GM23338 (cell line): ENCODE measurements at regions not wholly inside any gene's neighbourhood (a gene's known extent, or its start where the extent isn't known, plus 50 kb on each side); places are given as distances from the start of the nearest gene placed in this dataset.

Experiments
- ATAC-seq: fragments of 200-7000 bp; cut with Tn5 transposase; 3 replicates; pipeline ENCODE4 v1.9.1; 2020
- DNase-seq: peaks from one replicate; pipeline ENCODE4 v3.0.0-alpha.2; 2015; ENCODE audit warnings: low spot score
- H2AFZ ChIP-seq: fragments of 200-600 bp; sonication (generic); 2 replicates; pipeline ENCODE4 v1.8.0; 2016; ENCODE audit warnings: antibody characterized with exemption, mild to moderate bottlenecking, moderate library complexity
- H3F3A ChIP-seq: fragments of 200-600 bp; sonication (generic); replicated peaks from 2 replicates; pipeline ENCODE4 v1.8.0; 2017; ENCODE audit warnings: antibody characterized with exemption, mixed run types, low read depth
- H3K27ac ChIP-seq: fragments of 200-600 bp; sonication (generic); 2 replicates; pipeline ENCODE4 v1.6.1; 2016; ENCODE audit warnings: low read depth
- H3K27me3 ChIP-seq: fragments of 200-600 bp; sonication (generic); 2 replicates; pipeline ENCODE4 v1.8.0; 2016; ENCODE audit warnings: mild to moderate bottlenecking, mixed run types, moderate library complexity; ENCODE audit not compliant: insufficient read depth
- H3K36me3 ChIP-seq: fragments of 200-600 bp; sonication (generic); 2 replicates; pipeline ENCODE4 v1.8.0; 2016; ENCODE audit warnings: mild to moderate bottlenecking; ENCODE audit not compliant: insufficient read depth
- H3K4me1 ChIP-seq: fragments of 200-600 bp; sonication (generic); 2 replicates; pipeline ENCODE4 v1.8.0; 2016; ENCODE audit warnings: mild to moderate bottlenecking, moderate library complexity; ENCODE audit not compliant: insufficient read depth
- H3K4me2 ChIP-seq: fragments of 200-600 bp; sonication (generic); 2 replicates; pipeline ENCODE4 v1.7.1; 2017; ENCODE audit warnings: mixed run types
- H3K4me3 ChIP-seq: fragments of 200-600 bp; sonication (generic); 2 replicates; pipeline ENCODE4 v1.6.1; 2016; ENCODE audit warnings: mixed run types
- H3K79me2 ChIP-seq: fragments of 200-600 bp; sonication (generic); replicated peaks from 2 replicates; pipeline ENCODE4 v1.8.0; 2017; ENCODE audit warnings: mild to moderate bottlenecking; ENCODE audit not compliant: insufficient read depth
- H3K9me2 ChIP-seq: fragments of 200-600 bp; sonication (generic); 2 replicates; pipeline ENCODE4 v1.8.0; 2017; ENCODE audit not compliant: insufficient read depth
- H4K20me1 ChIP-seq: fragments of 200-600 bp; sonication (generic); replicated peaks from 2 replicates; pipeline ENCODE4 v1.8.0; 2017; ENCODE audit warnings: mild to moderate bottlenecking; ENCODE audit not compliant: insufficient read depth
- H3K27ac Mint-ChIP-seq: 2 replicates; pipeline ENCODE4 v1.8.0; 2020; ENCODE audit warnings: inconsistent platforms, mild to moderate bottlenecking, moderate library complexity, mixed read lengths
- H3K27me3 Mint-ChIP-seq: 3 replicates; pipeline ENCODE4 v1.8.0; 2022; ENCODE audit warnings: low read depth, mild to moderate bottlenecking, moderate library complexity, mixed read lengths, inconsistent platforms; ENCODE audit not compliant: insufficient read depth, poor library complexity
- H3K36me3 Mint-ChIP-seq: 3 replicates; pipeline ENCODE4 v1.8.0; 2021; ENCODE audit warnings: low read depth, mild to moderate bottlenecking, inconsistent platforms, moderate library complexity, mixed read lengths
- H3K4me1 Mint-ChIP-seq: 3 replicates; pipeline ENCODE4 v1.8.0; 2020; ENCODE audit warnings: mild to moderate bottlenecking, inconsistent platforms, mixed read lengths
- H3K4me3 Mint-ChIP-seq: 3 replicates; pipeline ENCODE4 v1.8.0; 2021; ENCODE audit warnings: moderate library complexity, mild to moderate bottlenecking, inconsistent platforms, mixed read lengths
- H3K9me3 Mint-ChIP-seq: 3 replicates; pipeline ENCODE4 v1.8.0; 2020; ENCODE audit warnings: moderate library complexity, mild to moderate bottlenecking, inconsistent platforms, mixed read lengths
- ETS1 ChIP-seq: IDR thresholded peaks from 2 replicates; pipeline ENCODE4 v1.6.1; 2016; ENCODE audit warnings: antibody characterized with exemption
- EZH2 ChIP-seq: fragments of 200-600 bp; sonication (generic); IDR thresholded peaks from one replicate; pipeline ENCODE4 v1.8.0; 2017; ENCODE audit warnings: antibody characterized with exemption, mild to moderate bottlenecking, low read depth; ENCODE audit not compliant: unreplicated experiment
- JUNB ChIP-seq: IDR thresholded peaks from one replicate; pipeline ENCODE4 v1.6.1; 2016; ENCODE audit warnings: antibody characterized with exemption; ENCODE audit not compliant: unreplicated experiment
- NANOG ChIP-seq: IDR thresholded peaks from 2 replicates; pipeline ENCODE4 v1.6.1; 2016; ENCODE audit warnings: antibody characterized with exemption, borderline replicate concordance
- STAT1 ChIP-seq: IDR thresholded peaks from one replicate; pipeline ENCODE4 v1.6.1; 2016; ENCODE audit warnings: antibody characterized with exemption; ENCODE audit not compliant: unreplicated experiment
- ZNF331 ChIP-seq: fragments of 250-450 bp; sonication (Bioruptor Pico); IDR thresholded peaks from 2 replicates; pipeline ENCODE4 v1.5.0; 2020; ENCODE audit warnings: low read depth, mild to moderate bottlenecking, moderate library complexity
- TF ChIP-seq, protein P1 (sequence below): IDR thresholded peaks from one replicate; pipeline ENCODE4 v1.6.1; 2018; ENCODE audit warnings: antibody characterized with exemption; ENCODE audit not compliant: unreplicated experiment
- TF ChIP-seq, protein P2 (sequence below), 2 experiments: fragments of 200-600 bp in 1 of 2; sonication (generic) in 1 of 2; conservative IDR thresholded peaks; 2 replicates each; pipeline versions ENCODE4 v1.5.1 to v1.6.1; 2016 to 2017; ENCODE audit warnings: antibody characterized with exemption in 2 of 2, low read depth in 2 of 2, mild to moderate bottlenecking in 2 of 2, moderate library complexity in 1 of 2
- TF ChIP-seq, protein P3 (sequence below): fragments of 250-450 bp; sonication (Bioruptor Pico); IDR thresholded peaks from 2 replicates; pipeline ENCODE4 v1.5.0; 2020; ENCODE audit warnings: mild to moderate bottlenecking, moderate library complexity

- DNase-seq (no peak), ATAC-seq (no peak)
- Histone ChIP-seq H3K27me3 (no peaks in the 10 kb centered on the region), H4K20me1 (no peaks in the 10 kb centered on the region), H3K9me2 (peaks cover 7% of the 10 kb centered on the region), H3K36me3 (no peaks in the 10 kb centered on the region), H3K4me1 (peaks cover under 1% of the 10 kb centered on the region; the same call in 1 of the 2 replicates), H3K79me2 (no peaks in the 10 kb centered on the region), H3K4me2 (no peak overlapping the region), H3F3A (no peaks in the 10 kb centered on the region), H3K27ac (no peak overlapping the region), H2AFZ (no peak overlapping the region), H3K4me3 (no peak overlapping the region)
- no peak for TF ChIP-seq EZH2
- TF ChIP-seq NANOG, result no peak
- TF ChIP-seq, protein P1, sequence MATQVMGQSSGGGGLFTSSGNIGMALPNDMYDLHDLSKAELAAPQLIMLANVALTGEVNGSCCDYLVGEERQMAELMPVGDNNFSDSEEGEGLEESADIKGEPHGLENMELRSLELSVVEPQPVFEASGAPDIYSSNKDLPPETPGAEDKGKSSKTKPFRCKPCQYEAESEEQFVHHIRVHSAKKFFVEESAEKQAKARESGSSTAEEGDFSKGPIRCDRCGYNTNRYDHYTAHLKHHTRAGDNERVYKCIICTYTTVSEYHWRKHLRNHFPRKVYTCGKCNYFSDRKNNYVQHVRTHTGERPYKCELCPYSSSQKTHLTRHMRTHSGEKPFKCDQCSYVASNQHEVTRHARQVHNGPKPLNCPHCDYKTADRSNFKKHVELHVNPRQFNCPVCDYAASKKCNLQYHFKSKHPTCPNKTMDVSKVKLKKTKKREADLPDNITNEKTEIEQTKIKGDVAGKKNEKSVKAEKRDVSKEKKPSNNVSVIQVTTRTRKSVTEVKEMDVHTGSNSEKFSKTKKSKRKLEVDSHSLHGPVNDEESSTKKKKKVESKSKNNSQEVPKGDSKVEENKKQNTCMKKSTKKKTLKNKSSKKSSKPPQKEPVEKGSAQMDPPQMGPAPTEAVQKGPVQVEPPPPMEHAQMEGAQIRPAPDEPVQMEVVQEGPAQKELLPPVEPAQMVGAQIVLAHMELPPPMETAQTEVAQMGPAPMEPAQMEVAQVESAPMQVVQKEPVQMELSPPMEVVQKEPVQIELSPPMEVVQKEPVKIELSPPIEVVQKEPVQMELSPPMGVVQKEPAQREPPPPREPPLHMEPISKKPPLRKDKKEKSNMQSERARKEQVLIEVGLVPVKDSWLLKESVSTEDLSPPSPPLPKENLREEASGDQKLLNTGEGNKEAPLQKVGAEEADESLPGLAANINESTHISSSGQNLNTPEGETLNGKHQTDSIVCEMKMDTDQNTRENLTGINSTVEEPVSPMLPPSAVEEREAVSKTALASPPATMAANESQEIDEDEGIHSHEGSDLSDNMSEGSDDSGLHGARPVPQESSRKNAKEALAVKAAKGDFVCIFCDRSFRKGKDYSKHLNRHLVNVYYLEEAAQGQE, result no peak
- TF ChIP-seq ZNF331 (CRISPR knock-in tag), result no peak
- H3K27me3 Mint-ChIP-seq, result peaks cover 4% of the 10 kb centered on the region
- H3K4me1 Mint-ChIP-seq, result peaks cover 6% of the 10 kb centered on the region
- H3K27ac Mint-ChIP-seq, result no peak overlapping the region
- no peaks in the 10 kb centered on the region; the same call in 2 of the 3 replicates for H3K36me3 Mint-ChIP-seq
- no peaks in the 10 kb centered on the region for H3K9me3 Mint-ChIP-seq
- H3K4me3 Mint-ChIP-seq, result no peak overlapping the region
Measured at GRCh38 chr6:44548319-44548718, 160.8 kb downstream of the CDC5L start.

- no peaks in the 10 kb centered on the region for H3K27me3 ChIP-seq
- H4K20me1 ChIP-seq, result no peaks in the 10 kb centered on the region
- ATAC-seq (no peak), DNase-seq (no peak)
- H3K36me3 ChIP-seq, result no peaks in the 10 kb centered on the region
- H3K9me2 ChIP-seq, result peaks cover 4% of the 10 kb centered on the region; the same call in 1 of the 2 replicates
- no peak overlapping the region for H3K27ac Mint-ChIP-seq
- no peaks in the 10 kb centered on the region for H3K4me1 ChIP-seq
- no peak overlapping the region for H2AFZ ChIP-seq
- no peak overlapping the region for H3K27ac ChIP-seq
- H3K4me3 ChIP-seq, result no peak overlapping the region
- peaks cover 4% of the 10 kb centered on the region for H3K27me3 Mint-ChIP-seq
- H3K4me1 Mint-ChIP-seq, result peaks cover 4% of the 10 kb centered on the region
- H3K79me2 ChIP-seq, result no peaks in the 10 kb centered on the region
- H3K4me3 Mint-ChIP-seq, result no peak overlapping the region
- H3K4me2 ChIP-seq, result no peak overlapping the region
- no peaks in the 10 kb centered on the region; the same call in 2 of the 3 replicates for H3K36me3 Mint-ChIP-seq
- no peaks in the 10 kb centered on the region for H3K9me3 Mint-ChIP-seq
- H3F3A ChIP-seq, result no peaks in the 10 kb centered on the region
- TF ChIP-seq ZNF331 (CRISPR knock-in tag) (no peak), STAT1 (no peak), JUNB (no peak), ETS1 (no peak), NANOG (no peak)
- TF ChIP-seq, protein P2, sequence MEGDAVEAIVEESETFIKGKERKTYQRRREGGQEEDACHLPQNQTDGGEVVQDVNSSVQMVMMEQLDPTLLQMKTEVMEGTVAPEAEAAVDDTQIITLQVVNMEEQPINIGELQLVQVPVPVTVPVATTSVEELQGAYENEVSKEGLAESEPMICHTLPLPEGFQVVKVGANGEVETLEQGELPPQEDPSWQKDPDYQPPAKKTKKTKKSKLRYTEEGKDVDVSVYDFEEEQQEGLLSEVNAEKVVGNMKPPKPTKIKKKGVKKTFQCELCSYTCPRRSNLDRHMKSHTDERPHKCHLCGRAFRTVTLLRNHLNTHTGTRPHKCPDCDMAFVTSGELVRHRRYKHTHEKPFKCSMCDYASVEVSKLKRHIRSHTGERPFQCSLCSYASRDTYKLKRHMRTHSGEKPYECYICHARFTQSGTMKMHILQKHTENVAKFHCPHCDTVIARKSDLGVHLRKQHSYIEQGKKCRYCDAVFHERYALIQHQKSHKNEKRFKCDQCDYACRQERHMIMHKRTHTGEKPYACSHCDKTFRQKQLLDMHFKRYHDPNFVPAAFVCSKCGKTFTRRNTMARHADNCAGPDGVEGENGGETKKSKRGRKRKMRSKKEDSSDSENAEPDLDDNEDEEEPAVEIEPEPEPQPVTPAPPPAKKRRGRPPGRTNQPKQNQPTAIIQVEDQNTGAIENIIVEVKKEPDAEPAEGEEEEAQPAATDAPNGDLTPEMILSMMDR (conservative IDR thresholded peaks at IDR 0.05; ENCODE audit: low read depth in 2 of 2), result no peak
- TF ChIP-seq, protein P3, sequence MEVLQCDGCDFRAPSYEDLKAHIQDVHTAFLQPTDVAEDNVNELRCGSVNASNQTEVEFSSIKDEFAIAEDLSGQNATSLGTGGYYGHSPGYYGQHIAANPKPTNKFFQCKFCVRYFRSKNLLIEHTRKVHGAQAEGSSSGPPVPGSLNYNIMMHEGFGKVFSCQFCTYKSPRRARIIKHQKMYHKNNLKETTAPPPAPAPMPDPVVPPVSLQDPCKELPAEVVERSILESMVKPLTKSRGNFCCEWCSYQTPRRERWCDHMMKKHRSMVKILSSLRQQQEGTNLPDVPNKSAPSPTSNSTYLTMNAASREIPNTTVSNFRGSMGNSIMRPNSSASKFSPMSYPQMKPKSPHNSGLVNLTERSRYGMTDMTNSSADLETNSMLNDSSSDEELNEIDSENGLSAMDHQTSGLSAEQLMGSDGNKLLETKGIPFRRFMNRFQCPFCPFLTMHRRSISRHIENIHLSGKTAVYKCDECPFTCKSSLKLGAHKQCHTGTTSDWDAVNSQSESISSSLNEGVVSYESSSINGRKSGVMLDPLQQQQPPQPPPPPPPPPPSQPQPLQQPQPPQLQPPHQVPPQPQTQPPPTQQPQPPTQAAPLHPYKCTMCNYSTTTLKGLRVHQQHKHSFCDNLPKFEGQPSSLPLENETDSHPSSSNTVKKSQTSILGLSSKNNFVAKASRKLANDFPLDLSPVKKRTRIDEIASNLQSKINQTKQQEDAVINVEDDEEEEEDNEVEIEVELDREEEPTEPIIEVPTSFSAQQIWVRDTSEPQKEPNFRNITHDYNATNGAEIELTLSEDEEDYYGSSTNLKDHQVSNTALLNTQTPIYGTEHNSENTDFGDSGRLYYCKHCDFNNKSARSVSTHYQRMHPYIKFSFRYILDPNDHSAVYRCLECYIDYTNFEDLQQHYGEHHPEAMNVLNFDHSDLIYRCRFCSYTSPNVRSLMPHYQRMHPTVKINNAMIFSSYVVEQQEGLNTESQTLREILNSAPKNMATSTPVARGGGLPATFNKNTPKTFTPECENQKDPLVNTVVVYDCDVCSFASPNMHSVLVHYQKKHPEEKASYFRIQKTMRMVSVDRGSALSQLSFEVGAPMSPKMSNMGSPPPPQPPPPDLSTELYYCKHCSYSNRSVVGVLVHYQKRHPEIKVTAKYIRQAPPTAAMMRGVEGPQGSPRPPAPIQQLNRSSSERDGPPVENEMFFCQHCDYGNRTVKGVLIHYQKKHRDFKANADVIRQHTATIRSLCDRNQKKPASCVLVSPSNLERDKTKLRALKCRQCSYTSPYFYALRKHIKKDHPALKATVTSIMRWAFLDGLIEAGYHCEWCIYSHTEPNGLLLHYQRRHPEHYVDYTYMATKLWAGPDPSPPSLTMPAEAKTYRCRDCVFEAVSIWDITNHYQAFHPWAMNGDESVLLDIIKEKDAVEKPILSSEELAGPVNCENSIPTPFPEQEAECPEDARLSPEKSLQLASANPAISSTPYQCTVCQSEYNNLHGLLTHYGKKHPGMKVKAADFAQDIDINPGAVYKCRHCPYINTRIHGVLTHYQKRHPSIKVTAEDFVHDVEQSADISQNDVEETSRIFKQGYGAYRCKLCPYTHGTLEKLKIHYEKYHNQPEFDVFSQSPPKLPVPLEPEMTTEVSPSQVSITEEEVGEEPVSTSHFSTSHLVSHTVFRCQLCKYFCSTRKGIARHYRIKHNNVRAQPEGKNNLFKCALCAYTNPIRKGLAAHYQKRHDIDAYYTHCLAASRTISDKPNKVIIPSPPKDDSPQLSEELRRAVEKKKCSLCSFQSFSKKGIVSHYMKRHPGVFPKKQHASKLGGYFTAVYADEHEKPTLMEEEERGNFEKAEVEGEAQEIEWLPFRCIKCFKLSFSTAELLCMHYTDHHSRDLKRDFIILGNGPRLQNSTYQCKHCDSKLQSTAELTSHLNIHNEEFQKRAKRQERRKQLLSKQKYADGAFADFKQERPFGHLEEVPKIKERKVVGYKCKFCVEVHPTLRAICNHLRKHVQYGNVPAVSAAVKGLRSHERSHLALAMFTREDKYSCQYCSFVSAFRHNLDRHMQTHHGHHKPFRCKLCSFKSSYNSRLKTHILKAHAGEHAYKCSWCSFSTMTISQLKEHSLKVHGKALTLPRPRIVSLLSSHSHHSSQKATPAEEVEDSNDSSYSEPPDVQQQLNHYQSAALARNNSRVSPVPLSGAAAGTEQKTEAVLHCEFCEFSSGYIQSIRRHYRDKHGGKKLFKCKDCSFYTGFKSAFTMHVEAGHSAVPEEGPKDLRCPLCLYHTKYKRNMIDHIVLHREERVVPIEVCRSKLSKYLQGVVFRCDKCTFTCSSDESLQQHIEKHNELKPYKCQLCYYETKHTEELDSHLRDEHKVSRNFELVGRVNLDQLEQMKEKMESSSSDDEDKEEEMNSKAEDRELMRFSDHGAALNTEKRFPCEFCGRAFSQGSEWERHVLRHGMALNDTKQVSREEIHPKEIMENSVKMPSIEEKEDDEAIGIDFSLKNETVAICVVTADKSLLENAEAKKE (CRISPR knock-in tag), result no peak
Measured at GRCh38 chr6:44549516-44549915, 162.0 kb downstream of the CDC5L start.
